GM18951 (cell line): ENCODE measurements at regions not wholly inside any gene's neighbourhood (a gene's known extent, or its start where the extent isn't known, plus 50 kb on each side); places are given as distances from the start of the nearest gene placed in this dataset.

Experiments used
- POLR2A ChIP-seq: IDR thresholded peaks from 4 replicates; pipeline ENCODE4 v1.6.1; 2011; ENCODE audit warnings: mild to moderate bottlenecking; ENCODE audit not compliant: insufficient read length, insufficient read depth; ENCODE audit errors: extremely low read depth
- in situ Hi-C: fragments of 300-500 bp; cut with MboI; formaldehyde crosslinking; loops from one replicate; pipeline ENCODE4 v1.12.0; 2022; ENCODE audit warnings: low sequenced_read_pairs, mixed read lengths, inconsistent platforms; ENCODE audit not compliant: unreplicated experiment

DNA sequence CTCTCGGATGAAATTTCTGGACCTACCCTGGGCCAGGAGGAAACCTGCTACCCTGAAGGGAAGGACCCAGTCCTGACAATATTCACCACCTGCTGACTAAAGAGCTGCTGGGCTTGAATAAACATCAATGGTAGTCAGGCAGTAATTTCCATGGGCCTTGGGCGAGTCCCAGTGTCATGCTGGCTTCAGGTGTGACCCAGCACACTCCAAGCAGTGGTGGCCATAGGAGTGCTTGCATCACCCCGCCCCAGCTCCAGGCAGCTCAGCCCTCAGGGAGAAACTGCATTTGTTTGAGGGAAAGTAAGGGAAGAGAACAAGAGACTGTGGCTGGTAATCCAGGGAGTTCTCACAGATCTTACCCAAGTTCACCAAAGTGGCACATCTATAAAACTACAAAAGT, 261.8 kb upstream of the DCBLD2 start:
- no peak for TF ChIP-seq POLR2A
- in situ Hi-C loops = no loop called here

DNA sequence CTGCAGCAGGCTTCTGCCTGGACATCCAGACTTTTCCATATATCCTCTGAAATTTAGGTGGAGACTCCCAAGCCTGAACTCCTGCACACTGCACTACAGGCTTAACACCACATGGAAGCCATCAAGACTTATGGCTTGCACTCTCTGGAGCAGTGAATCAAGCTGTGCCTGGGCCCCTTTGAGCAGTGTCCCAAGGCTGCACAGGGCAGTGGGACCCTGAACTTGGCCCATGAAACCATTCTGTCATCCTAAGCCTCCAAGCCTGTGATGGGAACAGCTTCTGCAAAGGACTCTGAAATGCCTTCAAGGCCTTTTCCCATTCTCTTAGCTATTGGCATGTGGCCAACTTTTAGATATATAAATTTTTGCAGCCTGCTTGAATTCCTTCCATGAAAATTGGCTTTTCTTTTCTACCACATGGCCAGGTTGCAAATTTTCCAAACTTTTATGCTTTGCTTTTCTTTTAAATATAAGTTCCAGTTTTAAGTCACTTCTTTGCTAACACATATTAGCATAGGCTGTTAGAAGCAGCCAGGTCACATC, 257.8 kb upstream of the DCBLD2 start:
- in situ Hi-C loops = no loop called here
- no peak for TF ChIP-seq POLR2A

DNA sequence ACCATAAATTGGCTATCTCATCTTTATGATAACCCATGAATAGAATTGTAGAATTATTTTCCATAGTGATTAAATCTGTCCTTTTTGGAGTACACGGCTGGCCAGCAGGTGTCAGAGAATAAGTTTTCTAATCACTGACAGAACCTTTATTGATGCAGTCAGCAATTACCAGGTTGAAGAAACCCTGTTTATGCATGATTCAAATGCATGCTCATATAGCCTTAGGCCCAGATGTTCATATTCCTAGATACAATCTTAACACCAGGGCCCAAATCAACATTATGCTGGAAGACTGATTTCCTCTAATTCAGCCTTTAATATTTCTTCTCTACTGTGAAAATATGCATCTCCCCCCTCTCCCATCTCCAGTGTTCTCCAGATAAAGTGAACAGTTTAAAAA, 243.5 kb upstream of the DCBLD2 start:
- TF ChIP-seq POLR2A = no peak
- in situ Hi-C loops = no loop called here

DNA sequence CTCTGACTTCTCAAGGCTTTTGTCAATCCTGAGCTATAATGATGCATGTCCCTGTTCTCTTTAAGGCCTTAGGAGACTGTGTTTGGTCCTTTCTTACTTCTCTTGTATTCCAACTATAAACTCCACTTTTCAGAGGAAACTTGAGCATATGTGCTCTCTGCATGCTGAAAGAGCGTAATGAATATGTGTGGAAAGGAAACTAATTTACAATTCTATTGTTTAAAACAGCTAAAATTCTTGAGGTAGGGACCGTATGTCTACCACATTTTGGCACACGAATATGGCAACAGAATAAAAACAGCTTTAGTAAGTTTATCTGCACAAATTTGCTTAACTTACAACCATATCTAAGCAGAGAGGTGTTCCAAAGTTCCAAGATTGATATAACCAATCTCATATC, 242.0 kb upstream of the DCBLD2 start:
- no peak for TF ChIP-seq POLR2A
- in situ Hi-C loops = no loop called here

DNA sequence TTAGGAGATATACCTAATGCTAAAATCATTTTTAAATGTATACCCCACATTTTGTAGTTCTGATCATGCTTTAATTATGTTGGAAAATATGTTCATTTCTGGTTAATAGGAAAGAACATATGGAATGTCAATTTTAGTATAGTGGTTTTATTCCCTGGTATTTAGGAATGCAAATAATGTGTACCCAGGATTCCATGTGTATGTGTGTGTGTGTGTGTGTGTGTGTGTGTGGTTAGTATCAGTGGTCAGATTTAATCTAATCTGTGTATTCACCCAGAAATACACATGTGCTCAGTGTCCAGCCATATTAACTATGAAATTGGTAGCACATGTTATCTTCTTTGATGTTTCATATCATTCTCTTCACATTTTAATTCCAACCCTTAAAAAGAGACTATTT, 233.5 kb upstream of the DCBLD2 start:
- in situ Hi-C loops = no loop called here
- TF ChIP-seq POLR2A = no peak

DNA sequence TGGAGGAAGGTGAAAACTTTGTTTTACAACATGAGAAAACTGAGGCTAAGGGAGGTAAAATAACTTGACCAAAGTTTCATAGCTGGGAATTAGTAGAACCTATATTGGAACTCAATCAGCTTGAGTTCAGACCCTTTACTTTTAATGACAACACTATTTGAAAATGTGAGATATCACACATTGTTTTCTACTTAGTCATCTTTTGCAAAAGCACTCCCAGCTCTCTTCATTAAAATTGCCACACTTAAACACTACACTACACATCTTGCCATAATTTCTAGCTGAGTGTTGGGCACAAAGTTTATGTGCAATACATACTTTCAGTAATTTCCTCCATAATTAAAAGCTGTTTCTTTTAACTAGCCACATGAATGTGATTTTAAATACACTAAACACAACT, 230.4 kb upstream of the DCBLD2 start:
- in situ Hi-C loops = no loop called here
- TF ChIP-seq POLR2A = no peak

DNA sequence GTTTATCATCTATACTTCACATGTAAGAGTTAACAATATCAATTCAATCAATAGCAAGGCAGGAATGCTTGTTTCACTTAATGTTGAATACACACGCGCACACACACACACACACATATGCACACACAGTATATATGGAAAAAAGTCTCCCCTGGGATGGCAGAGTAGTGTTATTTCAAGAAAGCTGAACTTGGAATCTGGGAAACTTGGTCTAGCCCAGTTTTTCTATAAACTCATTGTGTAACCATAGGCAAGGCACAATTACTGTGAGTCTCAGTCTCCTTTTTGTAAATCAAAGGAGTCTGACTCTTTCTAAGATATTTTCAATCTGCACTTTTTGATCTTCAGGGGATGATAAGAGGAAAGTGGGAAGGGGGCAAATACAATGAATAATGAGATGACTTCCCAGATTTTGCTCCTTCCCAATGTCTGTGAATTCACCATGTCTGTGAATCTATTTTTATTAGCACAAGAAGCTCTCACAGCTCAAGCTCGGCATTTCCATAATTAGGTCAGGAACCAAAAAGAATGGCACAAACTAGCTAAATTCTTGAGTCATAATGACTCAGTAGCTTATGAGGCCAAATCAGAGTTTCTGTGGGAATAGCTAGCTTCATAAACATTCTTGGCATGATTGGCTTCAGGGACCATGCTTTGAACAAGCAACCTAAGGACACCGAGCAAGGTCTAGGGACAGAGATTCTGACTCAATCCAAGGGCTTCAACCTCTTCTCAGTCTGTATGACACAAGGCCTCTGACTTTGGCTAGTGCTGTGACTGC, 227.4 kb upstream of the DCBLD2 start:
- in situ Hi-C loops = no loop called here
- no peak for TF ChIP-seq POLR2A

DNA sequence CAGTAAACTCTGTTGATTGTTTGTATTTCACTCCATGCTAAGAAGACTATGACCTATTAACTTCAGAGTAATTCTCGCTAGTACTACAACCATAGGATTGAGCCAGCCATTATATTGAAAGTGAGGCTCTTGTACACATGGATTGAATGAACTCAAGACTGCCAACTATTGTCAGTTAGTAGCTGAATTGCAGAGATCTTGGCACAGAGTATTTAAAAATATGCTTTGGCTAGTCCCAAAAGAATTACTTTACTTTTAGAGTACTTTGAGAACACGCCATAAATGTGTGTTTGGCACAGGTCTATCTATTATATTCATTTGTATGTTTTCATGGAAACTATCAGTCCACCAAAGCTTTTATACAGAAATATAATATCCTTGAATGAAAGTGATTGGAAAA, 226.7 kb upstream of the DCBLD2 start:
- in situ Hi-C loops = no loop called here
- TF ChIP-seq POLR2A = no peak

DNA sequence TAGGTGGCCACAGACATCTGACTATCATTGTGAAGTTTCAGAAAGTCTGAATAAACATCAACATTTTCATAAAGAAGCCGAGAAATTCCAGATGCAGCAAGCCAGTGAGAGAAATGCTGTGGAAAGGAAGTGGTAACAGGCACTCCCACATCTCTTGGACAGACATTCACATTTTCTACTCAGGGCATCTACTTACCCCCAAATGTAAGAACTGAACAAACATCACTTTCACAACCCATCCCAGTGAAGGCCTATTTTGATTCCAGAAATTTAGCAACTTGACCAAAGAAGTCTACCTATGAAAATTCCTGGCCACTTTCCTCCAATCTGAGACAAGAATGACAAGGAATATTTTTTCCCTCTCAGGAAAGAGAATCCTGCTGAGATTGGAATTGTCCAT, 224.8 kb upstream of the DCBLD2 start:
- TF ChIP-seq POLR2A = no peak
- in situ Hi-C loops = no loop called here

DNA sequence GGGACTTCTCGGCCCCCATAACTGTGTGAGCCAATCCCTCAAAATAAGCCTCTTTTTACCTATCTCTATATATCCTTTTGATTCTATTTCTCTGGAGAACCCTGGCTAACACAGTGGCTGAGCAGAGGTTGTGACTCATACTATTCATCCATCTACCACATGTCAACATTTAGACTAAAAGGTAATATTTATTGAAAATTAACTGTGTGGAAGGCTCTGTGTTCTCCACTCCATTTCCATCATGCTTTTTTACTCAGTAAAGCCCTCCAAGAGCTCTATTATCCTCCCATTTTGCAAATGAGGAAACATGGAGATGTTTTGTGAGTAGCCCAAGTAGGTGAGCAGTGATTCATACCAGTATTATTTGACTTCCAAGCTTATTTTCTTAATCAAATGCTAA, 217.9 kb upstream of the DCBLD2 start:
- no peak for TF ChIP-seq POLR2A
- in situ Hi-C loops = no loop called here

DNA sequence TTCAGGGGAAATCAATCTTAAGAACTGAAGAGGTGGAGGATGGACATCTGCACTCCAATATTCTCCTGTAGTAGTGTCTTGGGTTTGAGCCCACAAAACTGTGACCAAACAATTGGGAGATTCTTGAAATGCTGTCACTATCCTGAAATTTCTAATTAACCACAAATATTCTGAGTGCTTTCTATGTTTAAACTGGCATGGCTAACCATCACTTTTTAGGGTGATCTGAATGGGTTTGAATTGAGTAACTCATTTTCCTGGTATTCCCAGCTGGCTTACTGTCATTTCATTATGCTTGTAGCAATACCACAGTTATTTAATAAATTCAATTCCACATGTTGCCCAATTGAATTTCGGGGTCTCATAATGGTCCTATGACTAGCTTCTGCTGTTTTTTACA, 216.9 kb upstream of the DCBLD2 start:
- TF ChIP-seq POLR2A = no peak
- in situ Hi-C loops = no loop called here

DNA sequence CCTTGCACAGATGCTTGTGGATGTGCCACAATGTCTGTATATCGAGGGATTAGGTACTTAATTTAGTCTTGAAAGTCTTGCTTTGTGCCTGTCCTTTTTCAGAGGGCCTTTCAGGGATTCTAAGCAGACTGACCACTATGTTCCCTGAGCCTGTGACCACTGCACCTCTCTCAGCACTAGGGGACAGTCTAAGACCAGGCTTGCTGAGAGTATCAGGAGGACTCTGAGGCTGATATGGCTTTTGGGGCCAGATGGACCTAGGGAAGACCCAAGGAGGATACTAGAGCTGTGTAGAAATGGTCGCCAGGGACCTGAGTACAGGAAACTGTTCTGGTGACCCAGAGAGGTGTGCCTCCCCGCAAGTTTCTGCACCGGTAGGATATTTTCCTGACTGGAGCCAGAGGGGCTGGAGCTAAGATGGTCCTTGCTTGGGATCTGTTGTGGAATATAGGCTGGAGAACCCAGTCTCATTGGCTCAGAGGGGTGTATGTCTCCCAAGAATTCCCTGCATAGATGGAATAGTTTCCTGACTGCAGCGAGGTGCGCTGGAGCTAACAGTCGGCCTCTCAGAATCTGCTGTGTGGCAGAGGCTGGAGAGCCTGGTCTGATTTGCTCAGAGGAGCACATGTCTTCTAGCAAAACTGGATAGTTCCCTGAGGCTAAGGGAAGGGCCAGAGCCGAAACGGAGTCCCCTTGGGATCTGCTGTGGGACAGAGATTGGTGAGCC, 213.2 kb upstream of the DCBLD2 start:
- in situ Hi-C loops = no loop called here
- TF ChIP-seq POLR2A = no peak

DNA sequence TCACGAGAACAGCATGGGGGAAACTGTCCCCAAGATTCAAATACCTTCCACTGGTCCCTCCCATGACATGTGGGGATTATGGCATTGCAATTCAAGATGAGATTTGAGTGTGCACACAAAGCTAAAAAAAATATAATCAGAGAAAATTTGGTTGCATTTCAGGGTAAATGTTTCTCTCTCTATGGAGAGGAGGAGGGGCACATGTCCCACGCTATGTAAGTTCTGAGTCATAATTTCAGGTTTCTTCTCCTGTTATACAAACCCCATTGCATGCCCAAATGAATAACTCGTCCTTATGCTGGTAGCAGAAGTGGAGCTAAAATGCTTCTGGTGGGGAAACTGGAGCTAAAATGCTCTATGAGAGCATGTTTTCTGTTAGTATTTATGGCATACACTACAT, 209.7 kb upstream of the DCBLD2 start:
- in situ Hi-C loops = no loop called here
- no peak for TF ChIP-seq POLR2A

DNA sequence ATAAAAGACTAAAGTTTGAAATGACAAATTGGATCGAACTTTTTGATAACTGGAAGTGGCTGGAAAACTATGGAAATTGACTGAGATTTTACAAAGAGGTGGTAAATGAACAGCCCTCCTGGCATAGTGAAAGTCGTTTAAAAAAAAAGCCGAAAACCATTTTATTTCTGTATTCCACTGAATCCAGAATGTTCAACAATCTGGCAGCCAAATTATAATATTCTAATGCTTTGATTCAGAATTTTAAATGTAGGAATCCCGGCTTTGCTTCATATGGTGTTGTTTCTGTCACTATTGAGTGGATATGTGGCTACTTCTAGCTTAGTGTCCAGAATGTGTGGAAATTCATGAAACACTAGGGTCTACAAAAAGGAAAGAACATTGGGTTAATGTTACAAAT, 208.9 kb upstream of the DCBLD2 start:
- in situ Hi-C loops = no loop called here
- no peak for TF ChIP-seq POLR2A
